Gastrocnemius medialis (tissue), 4 donors: ENCODE measurements at regions not wholly inside any gene's neighbourhood (a gene's known extent, or its start where the extent isn't known, plus 50 kb on each side); places are given as distances from the start of the nearest gene placed in this dataset.

Source experiments
- CTCF ChIP-seq, 5 experiments: fragments of 450-650 bp in 3 of 5; fragments of 200-600 bp in 2 of 5; sonication (generic) in 2 of 5; IDR thresholded peaks in 4 of 5; conservative IDR thresholded peaks in 1 of 5; 1 replicate in 4 of 5; 2 replicates in 1 of 5; pipeline ENCODE4 v1.5.1; 2016 to 2019; ENCODE audit warnings: antibody characterized with exemption in 5 of 5, mild to moderate bottlenecking in 3 of 5, moderate library complexity in 3 of 5
- POLR2A ChIP-seq, 2 donors: fragments of 450-650 bp; IDR thresholded peaks; one replicate each; pipeline ENCODE4 v1.6.1; 2017; ENCODE audit warnings: antibody characterized with exemption in 2 of 2, mild to moderate bottlenecking in 2 of 2, moderate library complexity in 2 of 2

GRCh38 chr18:27277554-27277953 is 92.4 kb upstream of the CHST9 start:
- no peak for TF ChIP-seq CTCF (IDR thresholded peaks at IDR 0.05 in 4 of 5, conservative IDR thresholded peaks at IDR 0.05 in 1 of 5)
- no peak for TF ChIP-seq POLR2A (IDR thresholded peaks at IDR 0.05)
